ENCODE measurements at regions not wholly inside any gene's neighbourhood (a gene's known extent, or its start where the extent isn't known, plus 50 kb on each side); places are given as distances from the start of the nearest gene placed in this dataset.

DNA sequence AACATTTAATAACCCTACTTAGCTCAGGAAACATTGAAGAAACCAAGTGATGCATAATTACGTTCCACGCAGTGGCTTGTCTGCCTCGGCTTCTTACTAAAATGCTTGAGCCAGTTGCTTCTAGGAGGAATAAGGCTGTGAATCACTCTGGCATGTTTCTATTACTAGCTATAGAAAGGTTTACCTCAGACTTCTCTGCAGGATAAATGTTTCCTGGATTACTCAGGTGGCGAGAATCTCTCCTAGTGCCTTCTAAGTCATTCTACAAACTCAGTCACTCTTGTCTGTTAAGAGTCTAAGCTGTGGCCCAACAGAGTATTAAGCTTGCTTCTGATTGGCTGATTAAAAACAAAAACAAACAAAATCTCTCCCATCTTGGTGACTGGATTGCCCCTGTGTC lies 92.0 kb upstream of the RALGPS2 start:
- Histone ChIP-seq H3K9ac (ENCODE audit: low read depth in 1 of 2, low read length in 2 of 2) (no peak overlapping the region), H3K4me3 (ENCODE audit: low read length in 2 of 2) (no peak overlapping the region), H3K27ac (ENCODE audit: low read depth in 2 of 2, low read length in 2 of 2) (no peak overlapping the region), H3K4me1 (ENCODE audit: control insufficient read depth in 2 of 2, insufficient read depth in 2 of 2, low read length in 2 of 2) (peaks cover 0 to 2% of the 10 kb centered on the region in 2 donors), H3K27me3 (ENCODE audit: control insufficient read depth in 2 of 2, insufficient read depth in 2 of 2, low read length in 2 of 2) (no peaks in the 10 kb centered on the region), H3K36me3 (ENCODE audit: control insufficient read depth in 2 of 2, insufficient read depth in 2 of 2, low read length in 2 of 2) (no peaks in the 10 kb centered on the region), H3K9me3 (ENCODE audit: control insufficient read depth in 2 of 2, low read length in 2 of 2) (no peaks in the 10 kb centered on the region)

DNA sequence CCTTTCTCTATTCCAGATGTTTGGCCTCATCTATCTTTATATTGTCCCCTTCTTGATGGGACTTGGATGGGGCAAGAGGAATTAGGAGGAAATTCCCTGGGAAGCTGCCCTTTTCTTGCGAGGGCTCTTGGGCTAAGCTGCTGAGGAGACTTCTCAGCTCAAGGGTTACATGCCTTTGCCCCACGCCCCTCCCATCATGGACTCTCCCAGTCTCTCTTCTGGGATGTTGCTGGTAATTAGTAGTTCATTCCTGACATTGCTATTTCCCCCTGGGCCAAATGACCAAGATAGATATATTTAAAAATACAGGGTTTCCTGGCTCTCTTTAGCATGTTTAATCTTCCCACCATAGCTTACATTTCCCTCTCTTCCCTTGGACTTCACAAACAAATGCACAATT lies 90.6 kb upstream of the RALGPS2 start:
- Histone ChIP-seq H3K27ac (ENCODE audit: low read depth in 2 of 2, low read length in 2 of 2) (no peak overlapping the region), H3K36me3 (ENCODE audit: control insufficient read depth in 2 of 2, insufficient read depth in 2 of 2, low read length in 2 of 2) (no peaks in the 10 kb centered on the region), H3K27me3 (ENCODE audit: control insufficient read depth in 2 of 2, insufficient read depth in 2 of 2, low read length in 2 of 2) (no peaks in the 10 kb centered on the region), H3K9me3 (ENCODE audit: control insufficient read depth in 2 of 2, low read length in 2 of 2) (no peaks in the 10 kb centered on the region), H3K9ac (ENCODE audit: low read depth in 1 of 2, low read length in 2 of 2) (no peak overlapping the region), H3K4me1 (ENCODE audit: control insufficient read depth in 2 of 2, insufficient read depth in 2 of 2, low read length in 2 of 2) (peaks cover 0 to under 1% of the 10 kb centered on the region in 2 donors), H3K4me3 (ENCODE audit: low read length in 2 of 2) (no peak overlapping the region)

DNA sequence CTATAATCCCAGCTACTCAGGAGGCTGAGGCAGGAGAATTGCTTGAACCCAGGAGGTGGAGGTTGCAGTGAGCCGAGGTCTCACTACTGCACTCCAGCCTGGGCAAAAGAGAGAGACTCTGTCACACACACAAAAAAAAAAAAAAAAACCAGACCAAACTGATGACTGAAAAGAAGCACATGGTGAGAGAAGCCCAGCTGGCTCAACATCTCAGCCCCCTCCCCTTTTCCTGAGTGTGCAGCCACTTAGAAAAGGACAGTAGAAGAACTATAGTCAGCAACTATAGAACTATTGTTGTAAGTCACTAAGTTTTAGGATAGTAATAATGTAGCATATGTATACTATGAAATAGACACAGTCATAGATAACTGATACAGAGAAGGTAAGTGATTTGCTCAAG lies 87.2 kb upstream of the RALGPS2 start:
- Histone ChIP-seq H3K4me1 (ENCODE audit: control insufficient read depth in 2 of 2, insufficient read depth in 2 of 2, low read length in 2 of 2) (no peaks in the 10 kb centered on the region), H3K9me3 (ENCODE audit: control insufficient read depth in 2 of 2, low read length in 2 of 2) (no peaks in the 10 kb centered on the region), H3K27me3 (ENCODE audit: control insufficient read depth in 2 of 2, insufficient read depth in 2 of 2, low read length in 2 of 2) (no peaks in the 10 kb centered on the region), H3K4me3 (ENCODE audit: low read length in 2 of 2) (no peak overlapping the region), H3K9ac (ENCODE audit: low read depth in 1 of 2, low read length in 2 of 2) (no peak overlapping the region), H3K36me3 (ENCODE audit: control insufficient read depth in 2 of 2, insufficient read depth in 2 of 2, low read length in 2 of 2) (no peaks in the 10 kb centered on the region), H3K27ac (ENCODE audit: low read depth in 2 of 2, low read length in 2 of 2) (no peak overlapping the region)

DNA sequence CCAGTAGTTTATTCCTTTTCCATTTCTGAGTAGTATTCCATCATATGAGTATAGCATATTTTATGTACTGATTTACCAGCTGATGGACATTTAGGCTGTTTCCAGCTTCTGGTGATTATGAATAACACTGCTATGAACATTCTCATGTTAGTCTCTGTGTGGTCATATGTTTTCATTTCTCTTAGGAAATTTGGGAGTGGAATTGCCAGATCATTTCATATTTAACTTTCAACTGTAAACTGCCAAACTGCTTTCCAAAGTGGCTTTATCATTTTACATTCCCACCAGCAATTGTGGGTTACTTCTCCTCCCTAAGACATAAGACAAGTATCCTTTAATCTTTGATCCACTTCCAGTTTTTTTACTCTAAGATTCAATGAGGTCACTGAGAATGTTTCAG lies 85.7 kb upstream of the RALGPS2 start:
- H3K27ac ChIP-seq (ENCODE audit: low read depth in 2 of 2, low read length in 2 of 2) = no peak overlapping the region
- H3K4me1 ChIP-seq (ENCODE audit: control insufficient read depth in 2 of 2, insufficient read depth in 2 of 2, low read length in 2 of 2) = no peaks in the 10 kb centered on the region
- no peak overlapping the region for H3K9ac ChIP-seq (ENCODE audit: low read depth in 1 of 2, low read length in 2 of 2)
- no peaks in the 10 kb centered on the region for H3K27me3 ChIP-seq (ENCODE audit: control insufficient read depth in 2 of 2, insufficient read depth in 2 of 2, low read length in 2 of 2)
- H3K9me3 ChIP-seq (ENCODE audit: control insufficient read depth in 2 of 2, low read length in 2 of 2) = no peaks in the 10 kb centered on the region
- H3K4me3 ChIP-seq (ENCODE audit: low read length in 2 of 2) = no peak overlapping the region
- no peaks in the 10 kb centered on the region for H3K36me3 ChIP-seq (ENCODE audit: control insufficient read depth in 2 of 2, insufficient read depth in 2 of 2, low read length in 2 of 2)

DNA sequence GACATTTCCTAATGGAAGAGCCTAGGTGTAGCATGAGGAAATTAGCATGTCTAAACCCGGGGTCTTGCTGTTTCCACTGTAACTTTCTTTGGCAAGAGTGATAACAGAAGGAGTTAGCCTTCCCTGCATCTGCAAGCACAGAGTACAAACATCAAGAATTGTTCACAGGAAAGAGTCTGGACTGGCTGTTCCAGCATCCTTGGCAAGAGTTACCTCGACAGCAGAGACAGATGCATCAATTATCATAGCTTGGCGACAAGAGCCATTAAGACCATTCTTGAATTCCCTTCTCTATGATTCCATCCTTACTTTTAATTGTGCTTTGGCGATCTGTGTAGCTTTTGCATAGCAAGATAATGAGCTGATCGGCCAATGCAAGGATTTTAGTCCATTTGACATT lies 82.8 kb upstream of the RALGPS2 start:
- Histone ChIP-seq H3K4me3 (ENCODE audit: low read length in 2 of 2) (no peak overlapping the region), H3K27ac (ENCODE audit: low read depth in 2 of 2, low read length in 2 of 2) (no peak overlapping the region), H3K36me3 (ENCODE audit: control insufficient read depth in 2 of 2, insufficient read depth in 2 of 2, low read length in 2 of 2) (no peaks in the 10 kb centered on the region), H3K9ac (ENCODE audit: low read depth in 1 of 2, low read length in 2 of 2) (no peak overlapping the region), H3K27me3 (ENCODE audit: control insufficient read depth in 2 of 2, insufficient read depth in 2 of 2, low read length in 2 of 2) (no peaks in the 10 kb centered on the region), H3K9me3 (ENCODE audit: control insufficient read depth in 2 of 2, low read length in 2 of 2) (no peaks in the 10 kb centered on the region), H3K4me1 (ENCODE audit: control insufficient read depth in 2 of 2, insufficient read depth in 2 of 2, low read length in 2 of 2) (no peaks in the 10 kb centered on the region)

DNA sequence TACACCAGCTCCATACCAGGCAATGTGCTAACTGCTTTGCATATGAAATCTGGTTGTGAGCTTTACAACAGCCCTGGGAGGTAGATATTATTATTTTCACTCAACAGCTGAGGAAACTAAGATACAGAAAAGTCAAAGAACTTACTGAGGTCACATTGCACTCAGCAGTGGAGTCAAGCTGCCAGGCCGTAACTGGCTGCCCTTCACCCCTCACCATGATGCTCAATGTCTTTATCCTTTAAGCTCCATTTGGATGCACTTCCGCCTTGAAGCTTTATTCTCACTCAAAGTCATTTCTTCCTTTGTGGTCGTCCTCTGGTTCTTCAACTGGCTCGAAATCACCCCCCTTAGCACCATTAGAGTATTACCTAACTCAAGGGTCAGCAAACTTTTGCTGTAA lies 81.7 kb upstream of the RALGPS2 start:
- Histone ChIP-seq H3K9ac (ENCODE audit: low read depth in 1 of 2, low read length in 2 of 2) (no peak overlapping the region), H3K4me3 (ENCODE audit: low read length in 2 of 2) (no peak overlapping the region), H3K27me3 (ENCODE audit: control insufficient read depth in 2 of 2, insufficient read depth in 2 of 2, low read length in 2 of 2) (no peaks in the 10 kb centered on the region), H3K36me3 (ENCODE audit: control insufficient read depth in 2 of 2, insufficient read depth in 2 of 2, low read length in 2 of 2) (no peaks in the 10 kb centered on the region), H3K27ac (ENCODE audit: low read depth in 2 of 2, low read length in 2 of 2) (no peak overlapping the region), H3K4me1 (ENCODE audit: control insufficient read depth in 2 of 2, insufficient read depth in 2 of 2, low read length in 2 of 2) (no peaks in the 10 kb centered on the region), H3K9me3 (ENCODE audit: control insufficient read depth in 2 of 2, low read length in 2 of 2) (no peaks in the 10 kb centered on the region)

DNA sequence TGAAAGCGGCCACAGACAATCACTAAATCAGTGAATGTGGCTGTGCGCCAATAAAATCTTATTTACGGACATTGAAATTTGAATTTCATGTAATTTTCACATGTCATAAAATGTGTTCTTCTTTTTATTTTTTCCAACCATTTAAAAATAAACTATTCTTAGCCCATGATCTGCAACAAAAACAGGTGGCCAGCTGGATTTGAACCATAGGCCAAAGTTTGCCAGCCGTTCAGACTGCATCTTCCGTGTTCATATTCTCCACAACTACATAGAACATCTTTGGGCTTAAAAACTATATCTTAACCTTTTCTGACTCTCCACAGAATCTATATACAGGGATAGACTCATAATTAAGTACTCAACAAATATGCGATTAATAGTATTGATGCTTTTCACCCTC lies 81.2 kb upstream of the RALGPS2 start:
- no peaks in the 10 kb centered on the region for H3K4me1 ChIP-seq (ENCODE audit: control insufficient read depth in 2 of 2, insufficient read depth in 2 of 2, low read length in 2 of 2)
- no peak overlapping the region for H3K27ac ChIP-seq (ENCODE audit: low read depth in 2 of 2, low read length in 2 of 2)
- no peak overlapping the region for H3K9ac ChIP-seq (ENCODE audit: low read depth in 1 of 2, low read length in 2 of 2)
- no peaks in the 10 kb centered on the region for H3K27me3 ChIP-seq (ENCODE audit: control insufficient read depth in 2 of 2, insufficient read depth in 2 of 2, low read length in 2 of 2)
- no peaks in the 10 kb centered on the region for H3K36me3 ChIP-seq (ENCODE audit: control insufficient read depth in 2 of 2, insufficient read depth in 2 of 2, low read length in 2 of 2)
- no peak overlapping the region for H3K4me3 ChIP-seq (ENCODE audit: low read length in 2 of 2)
- H3K9me3 ChIP-seq (ENCODE audit: control insufficient read depth in 2 of 2, low read length in 2 of 2) = no peaks in the 10 kb centered on the region

DNA sequence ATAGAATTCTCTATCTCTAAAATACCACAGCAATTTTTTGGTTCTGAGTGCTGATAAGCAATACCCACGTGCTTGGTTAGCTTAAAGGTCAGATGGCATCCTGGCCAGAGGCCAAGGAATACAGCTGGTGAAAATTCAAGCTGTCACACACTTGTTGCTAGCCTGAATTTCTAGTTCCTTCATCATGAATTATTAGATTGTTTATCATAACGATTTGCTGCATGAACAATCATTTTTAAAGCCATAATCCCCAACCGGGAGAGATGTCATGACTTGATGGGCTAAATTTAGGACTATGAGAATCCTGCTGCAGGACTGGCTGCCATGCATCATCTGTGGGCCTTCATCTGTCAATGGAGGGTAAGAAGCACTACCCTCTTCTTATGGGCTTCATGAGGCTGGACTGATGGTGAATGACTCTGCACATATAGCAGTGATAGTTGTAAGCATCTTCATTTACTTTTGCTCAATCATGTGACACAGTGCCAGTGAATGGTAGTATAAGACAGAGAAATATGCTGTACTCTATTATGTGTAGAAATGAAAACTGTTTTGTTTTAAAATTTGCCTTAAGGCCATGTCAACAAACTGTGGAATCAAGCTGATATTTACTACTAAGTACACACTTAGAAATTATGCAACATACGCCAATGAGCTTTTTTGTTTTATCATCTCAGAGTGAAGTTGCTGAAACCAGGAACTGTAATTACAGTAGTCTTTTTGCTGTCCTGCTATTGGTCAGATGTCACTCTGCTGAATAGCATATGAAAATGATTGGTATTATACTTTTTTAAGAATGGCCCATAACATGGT lies 80.5 kb upstream of the RALGPS2 start:
- Histone ChIP-seq H3K27me3 (ENCODE audit: control insufficient read depth in 2 of 2, insufficient read depth in 2 of 2, low read length in 2 of 2) (no peaks in the 10 kb centered on the region), H3K4me3 (ENCODE audit: low read length in 2 of 2) (no peak overlapping the region), H3K9ac (ENCODE audit: low read depth in 1 of 2, low read length in 2 of 2) (no peak overlapping the region), H3K36me3 (ENCODE audit: control insufficient read depth in 2 of 2, insufficient read depth in 2 of 2, low read length in 2 of 2) (no peaks in the 10 kb centered on the region), H3K9me3 (ENCODE audit: control insufficient read depth in 2 of 2, low read length in 2 of 2) (no peaks in the 10 kb centered on the region), H3K27ac (ENCODE audit: low read depth in 2 of 2, low read length in 2 of 2) (no peak overlapping the region), H3K4me1 (ENCODE audit: control insufficient read depth in 2 of 2, insufficient read depth in 2 of 2, low read length in 2 of 2) (no peaks in the 10 kb centered on the region)

DNA sequence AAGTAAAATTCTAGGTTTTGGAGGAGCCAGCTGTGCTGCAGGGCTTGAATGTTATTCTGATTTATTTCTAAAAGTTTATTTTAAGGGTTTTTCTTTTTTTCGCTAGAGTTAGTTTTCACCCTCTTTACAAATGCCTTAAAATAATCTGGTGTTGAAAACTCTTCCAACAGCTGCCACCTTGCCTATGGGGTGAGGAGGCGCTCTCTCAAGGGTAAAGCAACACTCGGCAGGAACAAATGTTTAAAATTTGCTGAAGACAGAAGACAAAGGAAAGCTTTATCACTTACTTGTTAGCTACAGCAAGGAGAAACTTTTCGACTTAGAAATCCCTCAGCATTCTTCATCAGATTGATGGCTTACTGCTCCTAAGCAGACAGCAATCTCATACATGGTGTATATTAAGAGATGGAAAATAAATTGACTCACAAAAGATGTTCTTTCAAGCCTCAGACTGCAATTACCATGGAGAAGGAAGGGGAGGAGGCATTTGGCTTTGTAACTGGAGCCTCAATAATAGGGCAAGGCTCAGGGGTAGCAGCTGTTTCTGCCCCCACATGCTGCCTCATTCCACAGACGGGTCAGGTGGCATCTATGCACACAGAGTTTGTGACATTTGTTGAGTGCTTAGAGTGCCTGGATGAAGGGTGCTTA lies 79.8 kb upstream of the RALGPS2 start:
- Histone ChIP-seq H3K27me3 (ENCODE audit: control insufficient read depth in 2 of 2, insufficient read depth in 2 of 2, low read length in 2 of 2) (no peaks in the 10 kb centered on the region), H3K36me3 (ENCODE audit: control insufficient read depth in 2 of 2, insufficient read depth in 2 of 2, low read length in 2 of 2) (no peaks in the 10 kb centered on the region), H3K4me3 (ENCODE audit: low read length in 2 of 2) (no peak overlapping the region), H3K9ac (ENCODE audit: low read depth in 1 of 2, low read length in 2 of 2) (no peak overlapping the region), H3K9me3 (ENCODE audit: control insufficient read depth in 2 of 2, low read length in 2 of 2) (no peaks in the 10 kb centered on the region), H3K4me1 (ENCODE audit: control insufficient read depth in 2 of 2, insufficient read depth in 2 of 2, low read length in 2 of 2) (no peaks in the 10 kb centered on the region), H3K27ac (ENCODE audit: low read depth in 2 of 2, low read length in 2 of 2) (no peak overlapping the region)

DNA sequence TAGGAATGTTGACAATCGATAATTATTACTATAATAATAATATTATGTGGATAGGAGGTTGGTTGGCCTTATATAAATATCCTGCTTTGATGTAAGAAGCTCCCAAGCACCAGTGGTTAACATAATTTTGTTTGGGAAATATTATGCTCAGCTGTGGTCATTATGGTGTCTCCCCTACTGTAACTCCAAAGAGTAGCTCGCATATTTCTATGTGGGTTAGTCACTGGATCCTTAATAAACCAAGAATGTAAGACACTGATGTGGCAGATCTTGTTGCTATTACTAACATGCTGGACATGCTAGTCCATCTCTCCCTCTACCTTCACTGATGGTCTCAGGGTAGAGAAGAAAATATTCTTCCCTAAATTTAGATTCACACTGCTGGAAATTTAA lies 79.2 kb upstream of the RALGPS2 start:
- Histone ChIP-seq H3K27me3 (ENCODE audit: control insufficient read depth in 2 of 2, insufficient read depth in 2 of 2, low read length in 2 of 2) (no peaks in the 10 kb centered on the region), H3K9me3 (ENCODE audit: control insufficient read depth in 2 of 2, low read length in 2 of 2) (no peaks in the 10 kb centered on the region), H3K4me3 (ENCODE audit: low read length in 2 of 2) (no peak overlapping the region), H3K36me3 (ENCODE audit: control insufficient read depth in 2 of 2, insufficient read depth in 2 of 2, low read length in 2 of 2) (no peaks in the 10 kb centered on the region), H3K9ac (ENCODE audit: low read depth in 1 of 2, low read length in 2 of 2) (no peak overlapping the region), H3K4me1 (ENCODE audit: control insufficient read depth in 2 of 2, insufficient read depth in 2 of 2, low read length in 2 of 2) (peaks cover 1 to 3% of the 10 kb centered on the region in 2 donors), H3K27ac (ENCODE audit: low read depth in 2 of 2, low read length in 2 of 2) (no peak overlapping the region)
